ENCODE measurements at regions not wholly inside any gene's neighbourhood (a gene's known extent, or its start where the extent isn't known, plus 50 kb on each side); places are given as distances from the start of the nearest gene placed in this dataset.

- Histone ChIP-seq H3K27ac (no peak overlapping the region), H3K4me3 (no peak overlapping the region), H3K9me3 (no peaks in the 10 kb centered on the region), H3K27me3 (replicated peaks; ENCODE audit: insufficient read depth) (no peaks in the 10 kb centered on the region), H3K36me3 (no peaks in the 10 kb centered on the region), H3K4me1 (replicated peaks) (no peaks in the 10 kb centered on the region)
- no peak for DNase-seq (ENCODE audit: low spot score)
- TF ChIP-seq POLR2AphosphoS5 (IDR thresholded peaks at IDR 0.05): no peak
- 49% methylated on average over 3 of the region's 3 CpGs for WGBS
- intact Hi-C loops (cut with DNase I): no loop called here
These were observed 1504.6 kb upstream of the CDH9 start for GRCh38 chr5:28542987-28543386.

GRCh38 chr5:28523888-28524635 lies 1485.7 kb upstream of the CDH9 start:
- H3K4me1 ChIP-seq (replicated peaks): no peaks in the 10 kb centered on the region
- no peaks in the 10 kb centered on the region for H3K36me3 ChIP-seq
- H3K27ac ChIP-seq: no peak overlapping the region
- no peaks in the 10 kb centered on the region for H3K9me3 ChIP-seq
- no peak overlapping the region for H3K4me3 ChIP-seq
- DNase-seq (ENCODE audit: low spot score): no peak
- peak; percentile 4 for TF ChIP-seq POLR2AphosphoS5 (IDR thresholded peaks at IDR 0.05)
- TF ChIP-seq CTCF (IDR thresholded peaks at IDR 0.05): no peak
- intact Hi-C loops (cut with DNase I): no loop called here
- no peaks in the 10 kb centered on the region for H3K27me3 ChIP-seq (replicated peaks; ENCODE audit: insufficient read depth)
- WGBS: 70% methylated on average over 4 of the region's 4 CpGs

- Histone ChIP-seq H3K36me3 (no peaks in the 10 kb centered on the region), H3K27ac (no peak overlapping the region), H3K27me3 (replicated peaks; ENCODE audit: insufficient read depth) (no peaks in the 10 kb centered on the region), H3K9me3 (no peaks in the 10 kb centered on the region), H3K4me3 (no peak overlapping the region), H3K4me1 (replicated peaks) (no peaks in the 10 kb centered on the region)
- 85% methylated on average over 1 of the region's 1 CpG for WGBS
- no peak for DNase-seq (ENCODE audit: low spot score)
- TF ChIP-seq POLR2A (IDR thresholded peaks at IDR 0.05): no peak
- no peak for TF ChIP-seq POLR2AphosphoS5 (IDR thresholded peaks at IDR 0.05)
- TF ChIP-seq CTCF (IDR thresholded peaks at IDR 0.05): no peak
- intact Hi-C loops (cut with DNase I): no loop called here
These were observed 1485.0 kb upstream of the CDH9 start for GRCh38 chr5:28523416-28523815.

- WGBS: 29% methylated on average over 2 of the region's 2 CpGs
- intact Hi-C loops (cut with DNase I): no loop called here
- Histone ChIP-seq H3K36me3 (no peaks in the 10 kb centered on the region), H3K9me3 (no peaks in the 10 kb centered on the region), H3K27me3 (replicated peaks; ENCODE audit: insufficient read depth) (no peaks in the 10 kb centered on the region), H3K27ac (no peak overlapping the region), H3K4me1 (replicated peaks) (no peaks in the 10 kb centered on the region), H3K4me3 (no peak overlapping the region)
- no peak for TF ChIP-seq POLR2A (IDR thresholded peaks at IDR 0.05)
- TF ChIP-seq CTCF (IDR thresholded peaks at IDR 0.05): no peak
- TF ChIP-seq POLR2AphosphoS5 (IDR thresholded peaks at IDR 0.05): no peak
- DNase-seq (ENCODE audit: low spot score): no peak
These were observed 1479.3 kb upstream of the CDH9 start for GRCh38 chr5:28517691-28518090.

- intact Hi-C loops (cut with DNase I): no loop called here
- H3K27me3 ChIP-seq (replicated peaks; ENCODE audit: insufficient read depth): no peaks in the 10 kb centered on the region
- H3K4me1 ChIP-seq (replicated peaks): no peaks in the 10 kb centered on the region
- H3K4me3 ChIP-seq: no peak overlapping the region
- no peaks in the 10 kb centered on the region for H3K9me3 ChIP-seq
- H3K36me3 ChIP-seq: no peaks in the 10 kb centered on the region
- no peak for DNase-seq (ENCODE audit: low spot score)
- no peak overlapping the region for H3K27ac ChIP-seq
- WGBS: 65% methylated on average over 4 of the region's 4 CpGs
- TF ChIP-seq POLR2AphosphoS5 (IDR thresholded peaks at IDR 0.05): no peak
- TF ChIP-seq POLR2A (IDR thresholded peaks at IDR 0.05): no peak
- TF ChIP-seq CTCF (IDR thresholded peaks at IDR 0.05): no peak
These were observed 1478.3 kb upstream of the CDH9 start for GRCh38 chr5:28516722-28517121.

Measured in prostate gland (tissue), 2 donors.